ENCODE measurements at regions not wholly inside any gene's neighbourhood (a gene's known extent, or its start where the extent isn't known, plus 50 kb on each side); places are given as distances from the start of the nearest gene placed in this dataset.

DNA sequence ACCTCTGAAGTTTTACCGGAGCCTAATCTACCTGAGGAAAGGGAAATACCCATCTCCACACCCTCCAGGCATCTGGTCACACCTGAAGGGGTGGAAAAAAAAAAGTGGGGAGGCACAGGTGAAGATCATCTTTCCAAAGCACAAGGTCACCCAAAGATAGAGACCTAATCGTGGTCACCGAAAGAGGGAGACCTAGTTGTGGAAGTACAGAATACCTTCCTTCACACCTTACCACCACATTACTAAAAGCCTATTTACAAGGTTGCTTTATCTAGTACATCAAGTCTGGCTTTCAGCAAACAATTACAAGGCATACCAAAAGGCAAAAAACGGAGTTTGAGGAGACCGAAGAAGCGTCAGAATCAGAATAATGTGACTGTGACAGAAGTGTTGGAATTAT, 110.0 kb upstream of the ARPP21 start:
- no peak for DNase-seq (ENCODE audit: low read depth)
- TF ChIP-seq, protein P1, sequence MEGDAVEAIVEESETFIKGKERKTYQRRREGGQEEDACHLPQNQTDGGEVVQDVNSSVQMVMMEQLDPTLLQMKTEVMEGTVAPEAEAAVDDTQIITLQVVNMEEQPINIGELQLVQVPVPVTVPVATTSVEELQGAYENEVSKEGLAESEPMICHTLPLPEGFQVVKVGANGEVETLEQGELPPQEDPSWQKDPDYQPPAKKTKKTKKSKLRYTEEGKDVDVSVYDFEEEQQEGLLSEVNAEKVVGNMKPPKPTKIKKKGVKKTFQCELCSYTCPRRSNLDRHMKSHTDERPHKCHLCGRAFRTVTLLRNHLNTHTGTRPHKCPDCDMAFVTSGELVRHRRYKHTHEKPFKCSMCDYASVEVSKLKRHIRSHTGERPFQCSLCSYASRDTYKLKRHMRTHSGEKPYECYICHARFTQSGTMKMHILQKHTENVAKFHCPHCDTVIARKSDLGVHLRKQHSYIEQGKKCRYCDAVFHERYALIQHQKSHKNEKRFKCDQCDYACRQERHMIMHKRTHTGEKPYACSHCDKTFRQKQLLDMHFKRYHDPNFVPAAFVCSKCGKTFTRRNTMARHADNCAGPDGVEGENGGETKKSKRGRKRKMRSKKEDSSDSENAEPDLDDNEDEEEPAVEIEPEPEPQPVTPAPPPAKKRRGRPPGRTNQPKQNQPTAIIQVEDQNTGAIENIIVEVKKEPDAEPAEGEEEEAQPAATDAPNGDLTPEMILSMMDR (IDR thresholded peaks at IDR 0.05; ENCODE audit: insufficient read depth, low read depth, low read length, missing control alignments) = no peak
- H3K4me3 ChIP-seq (ENCODE audit: low read length) = no peak overlapping the region

DNA sequence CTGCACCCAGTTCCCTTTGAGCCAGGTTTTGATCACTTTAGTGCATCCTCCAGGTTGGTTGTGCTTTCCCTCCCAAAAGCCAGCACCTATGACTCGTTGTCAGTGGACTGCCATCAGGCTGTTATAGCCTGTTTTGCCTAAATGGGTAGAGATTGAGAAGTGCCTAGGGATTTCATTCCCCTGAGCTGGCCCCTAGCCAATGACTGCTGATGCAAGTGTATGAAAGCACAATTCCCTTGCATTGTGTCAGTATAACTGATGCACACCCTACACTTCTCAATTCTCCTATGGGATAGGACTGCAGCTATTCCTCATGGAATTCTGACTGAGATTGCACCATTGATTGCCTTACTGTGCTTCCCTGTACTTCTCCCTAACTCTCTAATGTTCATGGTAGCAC, 102.1 kb upstream of the ARPP21 start:
- H3K4me3 ChIP-seq (ENCODE audit: low read length) = no peak overlapping the region
- TF ChIP-seq, protein P1 (IDR thresholded peaks at IDR 0.05; ENCODE audit: insufficient read depth, low read depth, low read length, missing control alignments) = no peak
- DNase-seq (ENCODE audit: low read depth) = no peak

DNA sequence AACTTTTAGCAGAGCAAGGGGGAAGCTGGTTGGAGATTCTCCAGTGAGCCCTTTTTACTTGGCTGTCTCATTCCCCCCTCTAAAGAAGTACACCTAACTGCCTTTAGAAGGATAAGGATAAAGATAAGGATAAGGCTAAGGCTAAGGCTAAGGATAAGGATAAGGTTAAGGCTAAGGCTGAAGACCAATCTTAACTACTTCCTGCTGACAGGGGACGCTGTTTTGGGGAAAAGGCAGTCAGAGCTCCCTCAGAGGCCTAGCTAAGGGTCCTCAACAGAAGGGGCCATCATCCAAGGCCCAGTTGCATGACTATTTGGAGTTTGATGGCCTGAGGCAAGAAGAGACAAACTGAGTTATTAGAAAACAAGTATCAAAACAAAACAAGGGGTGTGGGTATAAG, 94.3 kb upstream of the ARPP21 start:
- H3K4me3 ChIP-seq (ENCODE audit: low read length) = no peak overlapping the region
- TF ChIP-seq, protein P1 (IDR thresholded peaks at IDR 0.05; ENCODE audit: insufficient read depth, low read depth, low read length, missing control alignments) = no peak
- no peak for DNase-seq (ENCODE audit: low read depth)

DNA sequence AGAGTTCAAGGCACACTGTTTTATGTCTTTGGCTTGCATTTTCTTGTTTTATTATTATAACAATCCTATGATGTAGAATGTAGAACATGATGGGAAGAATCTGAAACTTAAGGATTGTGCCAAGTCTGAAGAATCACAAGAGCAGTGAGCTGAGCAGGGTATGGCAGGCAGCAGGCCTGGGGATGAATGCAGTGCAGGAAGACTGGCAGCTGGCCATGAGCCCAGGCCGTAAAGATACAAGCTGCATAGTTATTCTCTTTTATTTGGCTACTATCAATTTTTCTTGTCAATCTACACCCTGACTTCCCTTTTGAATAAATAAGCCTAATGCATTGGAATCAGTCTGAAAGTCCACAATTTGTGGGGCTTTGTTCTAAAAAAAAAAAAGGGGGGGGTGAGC, 89.6 kb upstream of the ARPP21 start:
- no peak for DNase-seq (ENCODE audit: low read depth)
- TF ChIP-seq, protein P1 (IDR thresholded peaks at IDR 0.05; ENCODE audit: insufficient read depth, low read depth, low read length, missing control alignments) = no peak
- no peak overlapping the region for H3K4me3 ChIP-seq (ENCODE audit: low read length)

DNA sequence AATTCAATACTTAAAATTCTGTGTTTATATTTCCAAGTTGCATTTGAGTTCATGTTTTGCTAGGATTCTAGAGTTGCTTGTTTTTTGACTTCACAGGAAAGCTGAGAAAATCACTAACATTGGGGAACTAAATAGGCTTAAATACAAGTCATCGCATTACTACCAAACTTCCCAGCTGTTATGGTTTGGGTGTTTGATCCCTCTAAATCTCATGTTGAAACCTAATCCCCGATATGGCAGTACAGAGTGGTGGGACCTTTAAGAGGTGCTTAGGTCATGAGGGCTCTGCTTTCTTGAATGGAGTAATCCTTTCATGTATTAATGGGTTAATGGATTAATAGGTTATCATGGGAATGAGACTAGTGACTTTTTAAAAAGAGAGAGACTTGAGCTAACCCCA, 77.2 kb upstream of the ARPP21 start:
- DNase-seq (ENCODE audit: low read depth) = no peak
- TF ChIP-seq, protein P1 (IDR thresholded peaks at IDR 0.05; ENCODE audit: insufficient read depth, low read depth, low read length, missing control alignments) = no peak
- no peak overlapping the region for H3K4me3 ChIP-seq (ENCODE audit: low read length)

DNA sequence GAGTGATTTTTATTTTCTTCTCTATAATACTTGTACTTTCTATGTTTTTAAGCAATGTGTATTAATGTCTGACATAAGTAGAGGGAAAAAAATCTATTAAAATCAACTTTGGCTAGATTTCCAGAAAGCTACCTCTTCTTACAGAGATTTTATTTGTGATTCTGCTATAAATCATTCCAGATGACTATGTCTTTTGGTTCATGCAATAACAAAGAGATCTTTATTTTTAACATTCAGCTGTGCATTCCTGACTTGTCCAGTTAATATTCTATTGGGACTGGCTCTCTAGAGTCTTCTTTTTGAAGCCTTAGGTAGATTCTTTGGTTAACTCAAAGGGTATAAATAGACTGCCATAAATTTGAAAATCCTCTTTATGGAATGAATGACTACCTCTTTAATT, 74.3 kb upstream of the ARPP21 start:
- no peak overlapping the region for H3K4me3 ChIP-seq (ENCODE audit: low read length)
- TF ChIP-seq, protein P1 (IDR thresholded peaks at IDR 0.05; ENCODE audit: insufficient read depth, low read depth, low read length, missing control alignments) = no peak
- no peak for DNase-seq (ENCODE audit: low read depth)
